DOHH2 (cell line): ENCODE measurements at regions not wholly inside any gene's neighbourhood (a gene's known extent, or its start where the extent isn't known, plus 50 kb on each side); places are given as distances from the start of the nearest gene placed in this dataset.

Source experiments
- EZH2phosphoT487 ChIP-seq: fragments of 200-600 bp; sonication (generic); IDR thresholded peaks from 2 replicates; pipeline ENCODE4 v1.6.1; 2017; ENCODE audit warnings: borderline replicate concordance, mild to moderate bottlenecking, antibody characterized with exemption, low read length, moderate library complexity, mixed read lengths
- TF ChIP-seq, protein P1 (sequence below): fragments of 200-600 bp; sonication (generic); IDR thresholded peaks from one replicate; pipeline ENCODE4 v1.5.1; 2014; ENCODE audit warnings: antibody characterized with exemption, mild to moderate bottlenecking, low read depth, low read length; ENCODE audit not compliant: poor library complexity, severe bottlenecking

GRCh38 chr2:228540976-228541375 lies 359.5 kb upstream of the SPHKAP start:
- TF ChIP-seq, protein P1, sequence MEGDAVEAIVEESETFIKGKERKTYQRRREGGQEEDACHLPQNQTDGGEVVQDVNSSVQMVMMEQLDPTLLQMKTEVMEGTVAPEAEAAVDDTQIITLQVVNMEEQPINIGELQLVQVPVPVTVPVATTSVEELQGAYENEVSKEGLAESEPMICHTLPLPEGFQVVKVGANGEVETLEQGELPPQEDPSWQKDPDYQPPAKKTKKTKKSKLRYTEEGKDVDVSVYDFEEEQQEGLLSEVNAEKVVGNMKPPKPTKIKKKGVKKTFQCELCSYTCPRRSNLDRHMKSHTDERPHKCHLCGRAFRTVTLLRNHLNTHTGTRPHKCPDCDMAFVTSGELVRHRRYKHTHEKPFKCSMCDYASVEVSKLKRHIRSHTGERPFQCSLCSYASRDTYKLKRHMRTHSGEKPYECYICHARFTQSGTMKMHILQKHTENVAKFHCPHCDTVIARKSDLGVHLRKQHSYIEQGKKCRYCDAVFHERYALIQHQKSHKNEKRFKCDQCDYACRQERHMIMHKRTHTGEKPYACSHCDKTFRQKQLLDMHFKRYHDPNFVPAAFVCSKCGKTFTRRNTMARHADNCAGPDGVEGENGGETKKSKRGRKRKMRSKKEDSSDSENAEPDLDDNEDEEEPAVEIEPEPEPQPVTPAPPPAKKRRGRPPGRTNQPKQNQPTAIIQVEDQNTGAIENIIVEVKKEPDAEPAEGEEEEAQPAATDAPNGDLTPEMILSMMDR, result no peak
- TF ChIP-seq EZH2phosphoT487, result no peak
